HepG2 (cell line): ENCODE measurements at regions not wholly inside any gene's neighbourhood (a gene's known extent, or its start where the extent isn't known, plus 50 kb on each side); places are given as distances from the start of the nearest gene placed in this dataset.
"Not testable (repeated sequence)": the region's sequence is repeated elsewhere in the genome, so short reads cannot be mapped to it uniquely, and the experiment has no call there.

Experiments used
- ATAC-seq: fragments of 200-7000 bp; cut with Tn5 transposase; 3 replicates; pipeline ENCODE4 v1.9.1; 2020; ENCODE audit warnings: mild to moderate bottlenecking, moderate library complexity
- BruUV-seq: library from RNA; stranded (reverse); fragments of 400-500 nt; replicated peaks from 2 replicates; lab custom pipeline; 2021; lab: Mats Ljungman, UMichigan
- CTCF ChIA-PET: fragments of 300-600 bp; formaldehyde crosslinking; extraction: SDS; loops from one replicate; lab custom pipeline; 2021; ENCODE audit warnings: low total read pairs, inconsistent platforms, low intra/inter-chr PET ratio; lab: Yijun Ruan, JAX
- POLR2A ChIA-PET: fragments of 350-600 bp; sonication (Branson Sonifier 250); formaldehyde crosslinking; loops from one replicate; lab custom pipeline; 2020; ENCODE audit warnings: antibody characterized with exemption, inconsistent platforms; lab: Yijun Ruan, JAX
- DNase-seq: peaks from one replicate; pipeline ENCODE4 v3.0.0-alpha.2; 2015; ENCODE audit warnings: low spot score
- FAIRE-seq: peaks from 3 replicates; lab custom pipeline; 2011; peaks lifted over from hg19 to GRCh38; lab: Jason Lieb, UNC
- H2AFZ ChIP-seq: one replicate; pipeline ENCODE4 v1.6.1; 2011; ENCODE audit warnings: low read length, inconsistent platforms
- H3K27ac ChIP-seq: fragments of 300-600 bp; 3 replicates; pipeline ENCODE4 v1.8.0; 2011; ENCODE audit warnings: mixed run types, mild to moderate bottlenecking, mixed read lengths, low read length, inconsistent platforms; ENCODE audit not compliant: insufficient read depth; ENCODE audit errors: extremely low read length
- H3K27me3 ChIP-seq, 2 experiments: fragments of 200-600 bp in 1 of 2; 2 replicates in 1 of 2; 3 replicates in 1 of 2; pipeline versions ENCODE4 v1.6.0 to v1.8.0; 2011; ENCODE audit warnings: low read length in 2 of 2, mild to moderate bottlenecking in 2 of 2, moderate library complexity in 2 of 2, inconsistent platforms in 1 of 2; ENCODE audit not compliant: insufficient read depth in 2 of 2, control insufficient read depth in 1 of 2
- H3K36me3 ChIP-seq, 2 experiments: fragments of 200-600 bp in 1 of 2; replicated peaks in 1 of 2; 2 replicates in 1 of 2; 3 replicates in 1 of 2; pipeline versions ENCODE4 v1.5.1 to v1.8.0; 2011; ENCODE audit warnings: low read length in 2 of 2, inconsistent platforms in 1 of 2; ENCODE audit not compliant: insufficient read depth in 2 of 2, control insufficient read depth in 1 of 2
- H3K4me1 ChIP-seq: 2 replicates; pipeline ENCODE4 v1.5.1; 2012; ENCODE audit warnings: low read length, inconsistent platforms; ENCODE audit not compliant: insufficient read depth
- H3K4me2 ChIP-seq: 2 replicates; pipeline ENCODE4 v1.6.0; 2011; ENCODE audit warnings: low read depth, low read length, inconsistent platforms
- H3K4me3 ChIP-seq, 3 experiments: fragments of 200-600 bp in 1 of 3; sonication (generic), shearing (Covaris generic) in 1 of 3; replicated peaks in 1 of 3; 2 replicates each; pipeline ENCODE4 v1.5.1; 2011 to 2016; ENCODE audit warnings: low read length in 3 of 3, inconsistent platforms in 2 of 3, low read depth in 2 of 3, mild to moderate bottlenecking in 2 of 3, control low read depth in 1 of 3, mixed read lengths in 1 of 3; ENCODE audit not compliant: insufficient read depth in 1 of 3
- H3K79me2 ChIP-seq: one replicate; pipeline ENCODE4 v1.6.1; 2011; ENCODE audit warnings: low read length, inconsistent platforms; ENCODE audit not compliant: insufficient read depth
- H3K9ac ChIP-seq: 2 replicates; pipeline ENCODE4 v1.6.0; 2011; ENCODE audit warnings: mild to moderate bottlenecking, low read depth, low read length, inconsistent platforms; ENCODE audit not compliant: insufficient read depth
- H3K9me3 ChIP-seq: 2 replicates; pipeline ENCODE4 v1.5.1; 2012; ENCODE audit warnings: mild to moderate bottlenecking, low read length
- H4K20me1 ChIP-seq: 2 replicates; pipeline ENCODE4 v1.6.0; 2011; ENCODE audit warnings: inconsistent platforms, mild to moderate bottlenecking, low read length, moderate library complexity; ENCODE audit not compliant: insufficient read depth
- EP300 ChIP-seq, 3 experiments: sonication (generic) in 1 of 3; formaldehyde crosslinking in 1 of 3; IDR thresholded peaks; 2 replicates each; pipeline versions ENCODE4 v1.5.1 to v1.6.1; 2011 to 2020; ENCODE audit warnings: low read depth in 2 of 3, low read length in 2 of 3, borderline replicate concordance in 1 of 3, improper control_type of control experiment in 1 of 3, mild to moderate bottlenecking in 1 of 3, missing genetic modification reagents in 1 of 3, moderate library complexity in 1 of 3
- FOSL2 ChIP-seq: sonication (generic); formaldehyde crosslinking; IDR thresholded peaks from 2 replicates; pipeline ENCODE4 v1.4.0; 2020; ENCODE audit warnings: missing genetic modification reagents
- HOXA7 ChIP-seq: sonication (generic); formaldehyde crosslinking; IDR thresholded peaks from 2 replicates; pipeline ENCODE4 v1.8.1; 2022; ENCODE audit warnings: mild to moderate bottlenecking, missing genetic modification reagents, moderate library complexity
- MEIS1 ChIP-seq: sonication (generic); formaldehyde crosslinking; IDR thresholded peaks from 2 replicates; pipeline ENCODE4 v1.9.0; 2021; ENCODE audit warnings: mild to moderate bottlenecking, missing genetic modification reagents, moderate library complexity, borderline replicate concordance
- NCOA5 ChIP-seq: sonication (generic); formaldehyde crosslinking; IDR thresholded peaks from 2 replicates; pipeline ENCODE4 v1.4.0; 2020; ENCODE audit warnings: missing genetic modification reagents
- NR3C1 ChIP-seq: sonication (generic); formaldehyde crosslinking; IDR thresholded peaks from 2 replicates; pipeline ENCODE4 v1.4.0; 2020; ENCODE audit warnings: missing genetic modification reagents
- SCMH1 ChIP-seq: sonication (generic); formaldehyde crosslinking; IDR thresholded peaks from 2 replicates; pipeline ENCODE4 v1.9.0; 2021; ENCODE audit warnings: missing genetic modification reagents, mild to moderate bottlenecking, borderline replicate concordance
- TARDBP ChIP-seq: sonication (generic); formaldehyde crosslinking; IDR thresholded peaks from 2 replicates; pipeline ENCODE4 v1.8.0; 2022; ENCODE audit warnings: mild to moderate bottlenecking, missing genetic modification reagents
- THYN1 ChIP-seq: sonication (generic); formaldehyde crosslinking; IDR thresholded peaks from 2 replicates; pipeline ENCODE4 v1.8.1; 2023; ENCODE audit warnings: low read depth, mild to moderate bottlenecking, moderate library complexity, missing genetic modification reagents, borderline replicate concordance
- WGBS: methylation state at CpG from one replicate; pipeline ENCODE4 v1.1.6; 2017; ENCODE audit warnings: low lambda C conversion rate; 5-methylcytosine and 5-hydroxymethylcytosine counted together
- in situ Hi-C: cut with HindIII; loops from 2 replicates; pipeline ENCODE4 v1.10.0; 2017; ENCODE audit warnings: low pct_unique_long_range_greater_than_20kb; ENCODE audit not compliant: extremely low pct_ligation_motif_present
- intact Hi-C: fragments of 100-400 bp; cut with micrococcal nuclease; formaldehyde crosslinking; loops from one replicate; pipeline ENCODE4 v1.10.0; 2022; ENCODE audit not compliant: unreplicated experiment
- TF ChIP-seq, protein P1 (sequence below): sonication (generic); formaldehyde crosslinking; IDR thresholded peaks from 2 replicates; pipeline ENCODE4 v1.8.0; 2022; ENCODE audit warnings: mild to moderate bottlenecking, missing genetic modification reagents; ENCODE audit not compliant: insufficient replicate concordance

DNA sequence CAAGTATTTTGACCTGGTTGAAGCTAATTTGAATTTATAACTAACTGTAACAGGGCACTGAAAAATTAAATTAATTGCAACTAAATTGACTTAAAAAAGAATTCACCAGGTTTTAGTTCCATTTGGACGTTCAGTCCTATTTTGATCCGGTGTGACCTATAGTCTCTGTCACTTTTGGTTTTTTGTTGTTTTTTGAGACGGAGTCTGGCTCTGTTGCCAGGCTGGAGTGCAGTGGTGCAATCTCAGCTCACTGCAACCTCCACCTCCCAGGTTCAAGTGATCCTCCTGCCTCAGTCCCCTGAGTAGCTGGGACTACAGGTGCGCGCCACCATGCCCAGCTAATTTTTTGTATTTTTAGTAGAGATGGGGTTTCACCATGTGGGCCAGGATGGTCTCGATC lies 91.2 kb downstream of the GADD45G start:
- intact Hi-C loops, BruUV-seq, H3K27me3 ChIP-seq, H3K9ac ChIP-seq, H3K4me2 ChIP-seq, POLR2A ChIA-PET, H3K79me2 ChIP-seq, H3K9me3 ChIP-seq, FAIRE-seq, in situ Hi-C loops, H3K36me3 ChIP-seq, CTCF ChIA-PET, DNase-seq, H2AFZ ChIP-seq, ATAC-seq, H3K27ac ChIP-seq, H3K4me3 ChIP-seq, H4K20me1 ChIP-seq: not testable (repeated sequence)
- 65% methylated on average over 6 of the region's 6 CpGs for WGBS
- peaks cover 11% of the 10 kb centered on the region for H3K4me1 ChIP-seq

DNA sequence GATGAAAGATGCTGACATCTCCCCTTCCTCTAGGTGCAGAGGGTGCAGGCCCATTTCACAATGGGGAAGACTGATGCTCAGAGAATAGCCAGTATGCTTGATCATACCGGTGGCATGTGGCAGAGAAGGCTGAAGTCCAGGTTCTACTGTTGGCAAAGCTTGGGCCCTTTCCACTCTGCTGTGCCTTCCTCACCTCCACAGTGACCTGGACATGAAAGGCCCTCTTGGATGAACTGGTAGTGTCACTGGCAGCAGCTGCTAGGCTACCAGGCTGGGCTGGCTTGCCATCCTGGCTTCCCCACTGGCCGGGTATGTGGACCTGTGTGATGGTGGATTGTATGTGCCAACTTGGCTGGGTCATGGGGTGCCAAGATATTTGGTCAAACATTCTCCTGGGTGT lies 92.0 kb downstream of the GADD45G start:
- intact Hi-C loops (no loop called here), in situ Hi-C loops (no loop called here)
- Histone ChIP-seq H3K9ac (no peak overlapping the region), H2AFZ (no peak overlapping the region), H3K27ac (no peak overlapping the region), H3K27me3 (peaks cover 0 to 9% of the 10 kb centered on the region in 2 experiments; a peak in 2 of 5 replicates), H3K4me3 (no peak overlapping the region), H3K79me2 (no peaks in the 10 kb centered on the region), H3K4me1 (peaks cover 11% of the 10 kb centered on the region), H3K36me3 (no peaks in the 10 kb centered on the region), H4K20me1 (no peaks in the 10 kb centered on the region), H3K9me3 (no peaks in the 10 kb centered on the region), H3K4me2 (no peak overlapping the region)
- no CpG with 5 or more reads among the region's 2 CpGs for WGBS
- BruUV-seq: no TSS peak
- TF ChIP-seq, protein P1, sequence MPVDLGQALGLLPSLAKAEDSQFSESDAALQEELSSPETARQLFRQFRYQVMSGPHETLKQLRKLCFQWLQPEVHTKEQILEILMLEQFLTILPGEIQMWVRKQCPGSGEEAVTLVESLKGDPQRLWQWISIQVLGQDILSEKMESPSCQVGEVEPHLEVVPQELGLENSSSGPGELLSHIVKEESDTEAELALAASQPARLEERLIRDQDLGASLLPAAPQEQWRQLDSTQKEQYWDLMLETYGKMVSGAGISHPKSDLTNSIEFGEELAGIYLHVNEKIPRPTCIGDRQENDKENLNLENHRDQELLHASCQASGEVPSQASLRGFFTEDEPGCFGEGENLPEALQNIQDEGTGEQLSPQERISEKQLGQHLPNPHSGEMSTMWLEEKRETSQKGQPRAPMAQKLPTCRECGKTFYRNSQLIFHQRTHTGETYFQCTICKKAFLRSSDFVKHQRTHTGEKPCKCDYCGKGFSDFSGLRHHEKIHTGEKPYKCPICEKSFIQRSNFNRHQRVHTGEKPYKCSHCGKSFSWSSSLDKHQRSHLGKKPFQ: no peak
- TF ChIP-seq THYN1 (CRISPR knock-in tag) (no peak), SCMH1 (CRISPR knock-in tag) (no peak), FOSL2 (no peak), NCOA5 (CRISPR knock-in tag) (no peak), EP300 (IDR thresholded peaks at IDR 0.05; ENCODE audit: low read depth in 2 of 2, low read length in 2 of 2) (no peak), EP300 (CRISPR knock-in tag; IDR thresholded peaks at IDR 0.05; ENCODE audit: borderline replicate concordance) (no peak), TARDBP (CRISPR knock-in tag) (no peak), NR3C1 (CRISPR knock-in tag) (no peak), HOXA7 (CRISPR knock-in tag) (no peak), MEIS1 (CRISPR knock-in tag) (no peak)
- POLR2A ChIA-PET: no interaction called here
- no peak for ATAC-seq
- CTCF ChIA-PET: no interaction called here
- FAIRE-seq: no peak
- DNase-seq: no peak
